AG04450 (cell line): ENCODE measurements at regions not wholly inside any gene's neighbourhood (a gene's known extent, or its start where the extent isn't known, plus 50 kb on each side); places are given as distances from the start of the nearest gene placed in this dataset.

ENCODE experiments used
- CTCF ChIA-PET: fragments of 300-600, 350-600 bp; formaldehyde crosslinking; extraction: SDS; loops from one replicate; lab custom pipeline; 2022; ENCODE audit warnings: antibody characterized with exemption, inconsistent platforms; lab: Charles Lee
- POLR2A ChIA-PET: fragments of 350-600 bp; formaldehyde crosslinking; extraction: SDS; loops from one replicate; lab custom pipeline; 2021; ENCODE audit warnings: antibody characterized with exemption, inconsistent platforms; lab: Yijun Ruan, JAX
- DNase-seq: peaks from one replicate; pipeline ENCODE4 v3.0.0-alpha.2; 2011; ENCODE audit warnings: low read depth, low spot score
- H3K27ac ChIP-seq: one replicate; pipeline ENCODE4 v1.5.1; 2012; ENCODE audit warnings: low read depth, low read length, control low read depth
- H3K27me3 ChIP-seq: one replicate; pipeline ENCODE4 v1.6.0; 2012; ENCODE audit warnings: low read length; ENCODE audit not compliant: control insufficient read depth, insufficient read depth
- H3K4me3 ChIP-seq: 2 replicates; pipeline ENCODE4 v1.5.1; 2011; ENCODE audit warnings: mild to moderate bottlenecking, low read depth, low read length, control low read depth
- H3K9me3 ChIP-seq: 2 replicates; pipeline ENCODE4 v1.5.1; 2012; ENCODE audit warnings: low read length; ENCODE audit not compliant: control insufficient read depth, insufficient read depth
- TF ChIP-seq, protein P1 (sequence below): IDR thresholded peaks from 2 replicates; pipeline ENCODE4 v1.5.1; 2011; ENCODE audit warnings: low read depth, low read length, control low read depth, inconsistent platforms

DNA sequence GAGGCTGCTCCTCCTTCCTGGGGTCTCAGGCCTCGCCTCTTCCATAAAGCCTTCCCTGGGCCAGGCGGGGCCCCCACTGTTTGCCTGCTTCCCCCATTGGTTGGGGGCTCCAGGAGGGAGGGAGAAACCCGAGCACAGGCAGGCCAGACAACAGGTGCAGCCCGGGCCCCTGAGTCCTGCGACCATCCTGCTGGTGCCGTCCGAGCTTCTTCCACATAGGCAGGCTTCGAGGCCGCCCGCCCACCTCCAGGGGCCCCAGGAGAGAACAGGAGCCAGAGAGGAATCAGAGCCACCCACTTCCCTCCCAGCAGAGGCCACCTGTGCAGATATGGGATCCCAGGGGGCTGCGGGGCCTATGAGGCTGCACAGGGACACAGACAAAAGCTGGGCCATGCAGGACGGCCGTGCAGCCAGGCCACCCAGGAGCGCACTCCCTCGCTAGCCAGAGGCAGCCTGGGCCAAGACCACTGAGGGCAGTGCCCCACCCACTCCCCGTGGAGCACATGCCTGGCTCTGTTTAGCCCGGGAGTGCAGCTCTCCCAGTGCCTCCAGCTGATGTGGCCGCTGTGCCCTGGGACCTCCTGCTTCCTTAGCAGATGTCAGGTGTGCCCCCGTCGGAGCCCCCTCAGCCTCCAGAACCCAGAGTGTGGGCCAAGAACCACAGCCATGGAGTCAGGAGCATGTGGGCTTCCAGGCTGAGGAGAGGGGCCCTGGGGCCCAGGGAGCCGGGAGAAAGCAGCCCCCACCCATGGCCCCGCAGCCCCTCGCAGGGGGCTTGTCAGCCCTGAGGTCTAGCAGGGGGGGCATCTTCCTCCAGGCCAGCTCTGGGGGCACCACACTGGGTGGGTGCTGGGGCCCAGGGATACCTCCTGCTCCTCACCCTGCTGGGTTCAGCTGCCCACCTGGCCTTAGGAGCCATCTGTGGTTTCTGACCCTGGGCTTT lies 59.9 kb upstream of the INPP5A start:
- no peak for DNase-seq
- no peaks in the 10 kb centered on the region for H3K9me3 ChIP-seq
- H3K27ac ChIP-seq = no peak overlapping the region
- no peak overlapping the region for H3K4me3 ChIP-seq
- CTCF ChIA-PET = no interaction called here
- TF ChIP-seq, protein P1, sequence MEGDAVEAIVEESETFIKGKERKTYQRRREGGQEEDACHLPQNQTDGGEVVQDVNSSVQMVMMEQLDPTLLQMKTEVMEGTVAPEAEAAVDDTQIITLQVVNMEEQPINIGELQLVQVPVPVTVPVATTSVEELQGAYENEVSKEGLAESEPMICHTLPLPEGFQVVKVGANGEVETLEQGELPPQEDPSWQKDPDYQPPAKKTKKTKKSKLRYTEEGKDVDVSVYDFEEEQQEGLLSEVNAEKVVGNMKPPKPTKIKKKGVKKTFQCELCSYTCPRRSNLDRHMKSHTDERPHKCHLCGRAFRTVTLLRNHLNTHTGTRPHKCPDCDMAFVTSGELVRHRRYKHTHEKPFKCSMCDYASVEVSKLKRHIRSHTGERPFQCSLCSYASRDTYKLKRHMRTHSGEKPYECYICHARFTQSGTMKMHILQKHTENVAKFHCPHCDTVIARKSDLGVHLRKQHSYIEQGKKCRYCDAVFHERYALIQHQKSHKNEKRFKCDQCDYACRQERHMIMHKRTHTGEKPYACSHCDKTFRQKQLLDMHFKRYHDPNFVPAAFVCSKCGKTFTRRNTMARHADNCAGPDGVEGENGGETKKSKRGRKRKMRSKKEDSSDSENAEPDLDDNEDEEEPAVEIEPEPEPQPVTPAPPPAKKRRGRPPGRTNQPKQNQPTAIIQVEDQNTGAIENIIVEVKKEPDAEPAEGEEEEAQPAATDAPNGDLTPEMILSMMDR = no peak
- H3K27me3 ChIP-seq = peaks cover 16% of the 10 kb centered on the region
- POLR2A ChIA-PET = no interaction called here

GRCh38 chr10:132478341-132479023 lies 59.1 kb upstream of the INPP5A start:
- TF ChIP-seq, protein P1 = no peak
- H3K4me3 ChIP-seq = no peak overlapping the region
- H3K27me3 ChIP-seq = peaks cover 16% of the 10 kb centered on the region
- H3K9me3 ChIP-seq = no peaks in the 10 kb centered on the region
- no peak for DNase-seq
- ChIA-PET POLR2A (no interaction called here), CTCF (no interaction called here)
- H3K27ac ChIP-seq = no peak overlapping the region

DNA sequence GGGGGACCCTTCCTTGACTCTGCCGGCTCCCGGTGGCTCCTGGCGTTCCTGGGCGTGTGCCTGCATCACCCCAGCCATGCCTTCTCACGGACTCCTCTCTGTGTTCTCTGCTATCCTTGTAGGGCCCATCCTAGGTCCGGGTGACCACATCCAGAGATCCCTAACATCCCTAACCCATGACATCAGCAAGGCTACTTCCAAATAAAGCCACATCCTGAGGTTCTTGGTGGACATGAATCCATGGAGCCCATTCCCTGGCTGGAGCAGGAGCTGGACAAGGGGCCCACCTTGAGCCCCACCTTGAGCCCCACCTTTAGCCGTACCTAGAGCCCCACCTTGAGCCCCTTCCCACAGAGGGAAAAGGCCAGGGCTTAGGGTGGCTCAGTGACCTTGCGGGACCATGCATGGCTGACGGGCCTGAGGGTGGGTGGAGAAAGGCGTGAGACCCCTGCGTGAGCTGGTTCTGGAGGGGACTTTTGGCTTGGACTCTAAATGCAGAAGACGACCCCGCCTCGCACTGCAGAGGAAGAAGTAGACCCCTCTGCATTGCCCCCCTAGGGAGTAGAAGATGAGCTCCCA lies 58.5 kb upstream of the INPP5A start:
- CTCF ChIA-PET = interaction anchor here (2.1 kb wide), 1 partner anchor 20 kb away, joined by 7 read pairs; no protein-coding TSS in a partner anchor
- TF ChIP-seq, protein P1 = no peak
- Histone ChIP-seq H3K27me3 (peaks cover 16% of the 10 kb centered on the region), H3K4me3 (no peak overlapping the region), H3K9me3 (no peaks in the 10 kb centered on the region), H3K27ac (no peak overlapping the region)
- POLR2A ChIA-PET = no interaction called here
- no peak for DNase-seq

- no peaks in the 10 kb centered on the region for H3K9me3 ChIP-seq
- no peak overlapping the region for H3K4me3 ChIP-seq
- TF ChIP-seq, protein P1 = no peak
- ChIA-PET POLR2A (no interaction called here), CTCF (interaction anchor here (1.2 to 2.1 kb wide), 2 partner anchors 21 to 36 kb away, joined by 3 to 7 read pairs; no protein-coding TSS in a partner anchor)
- H3K27me3 ChIP-seq = peaks cover 16% of the 10 kb centered on the region
- no peak overlapping the region for H3K27ac ChIP-seq
- DNase-seq = no peak
Measured at GRCh38 chr10:132479603-132480221, 57.9 kb upstream of the INPP5A start.
